22Rv1 (cell line): ENCODE measurements at regions not wholly inside any gene's neighbourhood (a gene's known extent, or its start where the extent isn't known, plus 50 kb on each side); places are given as distances from the start of the nearest gene placed in this dataset.
"Not testable (repeated sequence)": the region's sequence is repeated elsewhere in the genome, so short reads cannot be mapped to it uniquely, and the experiment has no call there.

Source experiments
- H3K27ac ChIP-seq: fragments of 450-650 bp; 2 replicates; pipeline ENCODE4 v1.5.1; 2017
- ZFX ChIP-seq: fragments of 450-650 bp; IDR thresholded peaks from 2 replicates; pipeline ENCODE4 v1.6.1; 2017; ENCODE audit warnings: antibody characterized with exemption, borderline replicate concordance
- TF ChIP-seq, protein P1 (sequence below): fragments of 450-650 bp; IDR thresholded peaks from 2 replicates; pipeline ENCODE4 v1.5.1; 2017; ENCODE audit warnings: mild to moderate bottlenecking

DNA sequence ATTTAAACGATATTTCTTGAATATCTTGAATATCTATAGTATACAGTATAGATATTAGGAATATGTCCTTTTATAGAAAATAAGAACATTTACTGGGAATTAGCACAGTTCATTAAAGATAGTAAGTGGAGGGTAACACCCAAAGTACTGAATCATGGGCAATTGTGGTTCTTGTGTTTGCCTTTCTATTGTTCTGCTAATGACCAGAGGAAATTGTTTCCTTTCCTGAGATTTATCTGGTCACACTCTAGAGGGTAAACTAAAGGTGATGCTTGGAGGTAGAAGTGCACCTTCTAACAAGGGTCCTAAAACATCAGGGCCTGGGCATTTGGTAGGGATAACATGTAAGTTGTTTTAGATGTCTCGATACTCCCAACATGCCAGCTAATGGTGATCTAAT lies 241.3 kb upstream of the SFRP2 start:
- no peak overlapping the region for H3K27ac ChIP-seq

DNA sequence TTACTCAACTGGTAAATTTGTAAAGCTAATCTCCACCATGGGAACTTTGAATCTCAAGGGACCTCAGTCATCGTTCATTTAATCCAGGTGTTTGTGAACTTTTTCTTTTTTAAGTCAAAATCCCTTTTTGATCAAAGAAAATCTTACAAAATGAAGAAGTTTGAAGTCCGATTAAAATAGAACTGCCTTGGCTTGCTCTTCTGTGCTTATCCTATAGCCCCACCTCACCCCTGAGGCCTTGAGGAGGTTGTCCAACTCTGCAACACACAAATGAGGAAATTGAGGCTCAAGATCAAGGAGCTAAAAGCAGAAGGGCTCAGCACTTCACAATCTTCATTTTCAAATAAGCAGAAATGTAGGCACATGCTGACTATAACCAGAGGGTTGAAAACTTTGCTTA lies 240.3 kb upstream of the SFRP2 start:
- no peak overlapping the region for H3K27ac ChIP-seq

More for the DNA sequence above, 241.3 kb upstream of the SFRP2 start:
- TF ChIP-seq, protein P1, sequence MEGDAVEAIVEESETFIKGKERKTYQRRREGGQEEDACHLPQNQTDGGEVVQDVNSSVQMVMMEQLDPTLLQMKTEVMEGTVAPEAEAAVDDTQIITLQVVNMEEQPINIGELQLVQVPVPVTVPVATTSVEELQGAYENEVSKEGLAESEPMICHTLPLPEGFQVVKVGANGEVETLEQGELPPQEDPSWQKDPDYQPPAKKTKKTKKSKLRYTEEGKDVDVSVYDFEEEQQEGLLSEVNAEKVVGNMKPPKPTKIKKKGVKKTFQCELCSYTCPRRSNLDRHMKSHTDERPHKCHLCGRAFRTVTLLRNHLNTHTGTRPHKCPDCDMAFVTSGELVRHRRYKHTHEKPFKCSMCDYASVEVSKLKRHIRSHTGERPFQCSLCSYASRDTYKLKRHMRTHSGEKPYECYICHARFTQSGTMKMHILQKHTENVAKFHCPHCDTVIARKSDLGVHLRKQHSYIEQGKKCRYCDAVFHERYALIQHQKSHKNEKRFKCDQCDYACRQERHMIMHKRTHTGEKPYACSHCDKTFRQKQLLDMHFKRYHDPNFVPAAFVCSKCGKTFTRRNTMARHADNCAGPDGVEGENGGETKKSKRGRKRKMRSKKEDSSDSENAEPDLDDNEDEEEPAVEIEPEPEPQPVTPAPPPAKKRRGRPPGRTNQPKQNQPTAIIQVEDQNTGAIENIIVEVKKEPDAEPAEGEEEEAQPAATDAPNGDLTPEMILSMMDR, result no peak
- TF ChIP-seq ZFX, result no peak

DNA sequence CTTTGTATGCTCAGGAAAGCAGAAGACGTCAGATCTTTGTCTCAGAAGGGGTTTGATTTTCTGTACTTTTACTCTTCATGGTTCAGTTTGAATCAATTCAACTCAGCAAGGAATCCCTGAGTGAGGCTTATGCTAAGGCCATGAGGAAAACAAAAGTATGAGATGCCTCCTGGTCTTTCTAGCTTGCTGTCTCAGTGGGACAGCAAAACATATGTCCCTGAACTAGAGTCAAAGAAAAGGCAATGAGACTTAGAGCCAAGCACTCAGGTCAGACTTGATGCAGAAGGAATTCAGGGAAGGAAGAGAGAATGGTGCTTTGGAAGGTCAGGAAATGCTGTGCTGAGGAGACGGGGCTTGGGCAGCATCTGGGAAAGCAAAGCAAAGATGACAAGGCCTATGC lies 236.2 kb upstream of the SFRP2 start:
- TF ChIP-seq, protein P1, result no peak
- TF ChIP-seq ZFX, result no peak
- H3K27ac ChIP-seq, result no peak overlapping the region

More for the DNA sequence above, 240.3 kb upstream of the SFRP2 start:
- TF ChIP-seq, protein P1, result no peak
- TF ChIP-seq ZFX, result no peak

DNA sequence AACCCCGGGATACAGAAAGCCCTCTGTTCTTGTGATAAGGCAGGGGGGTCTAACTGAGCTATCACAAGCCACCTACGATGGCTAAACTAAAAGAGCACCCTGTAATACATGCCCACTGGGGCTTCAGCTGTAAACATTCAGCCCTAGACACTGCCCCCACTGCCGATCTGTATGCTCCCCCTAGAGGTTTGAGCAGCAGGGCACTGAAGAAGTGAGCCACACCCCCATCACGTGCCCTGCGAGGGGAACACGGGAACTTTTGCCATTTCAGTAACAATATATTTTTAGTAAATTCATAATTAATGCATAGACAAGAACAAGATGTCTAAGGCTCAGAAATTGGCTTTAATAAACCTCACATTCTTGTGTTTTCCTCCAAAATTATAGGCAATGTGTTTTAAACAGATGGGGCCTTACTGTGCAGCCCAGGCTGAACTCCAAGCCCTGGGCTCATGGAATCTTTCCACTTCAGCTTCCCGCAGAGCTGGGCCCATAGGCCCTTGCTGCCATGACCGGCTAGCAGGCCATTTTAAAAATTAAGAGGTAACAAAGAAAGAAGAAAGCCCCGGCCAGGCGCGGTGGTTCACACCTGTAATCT lies 235.3 kb upstream of the SFRP2 start:
- TF ChIP-seq ZFX, result no peak
- TF ChIP-seq, protein P1, result peak; percentile 61
- H3K27ac ChIP-seq, result no peak overlapping the region

DNA sequence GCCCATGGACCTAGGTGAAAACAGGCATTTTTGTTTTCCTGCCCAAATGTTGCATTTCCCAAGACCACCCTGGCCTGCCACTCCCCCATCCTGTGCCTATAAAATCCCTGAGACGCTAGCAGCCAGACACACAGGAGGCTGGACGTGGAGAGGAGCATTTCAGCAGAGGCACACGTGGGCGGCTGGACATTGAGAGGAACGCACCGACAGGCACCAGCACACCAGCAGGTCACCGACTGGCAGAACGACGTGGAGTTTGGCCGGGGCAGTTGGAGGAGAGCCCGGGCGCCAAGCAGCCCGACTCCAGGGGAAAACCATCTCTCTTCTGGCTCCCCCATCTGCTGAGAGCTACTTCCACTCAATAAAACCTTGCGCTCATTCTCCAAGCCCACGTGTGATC lies 234.8 kb upstream of the SFRP2 start:
- H3K27ac ChIP-seq, result not testable (repeated sequence)

DNA sequence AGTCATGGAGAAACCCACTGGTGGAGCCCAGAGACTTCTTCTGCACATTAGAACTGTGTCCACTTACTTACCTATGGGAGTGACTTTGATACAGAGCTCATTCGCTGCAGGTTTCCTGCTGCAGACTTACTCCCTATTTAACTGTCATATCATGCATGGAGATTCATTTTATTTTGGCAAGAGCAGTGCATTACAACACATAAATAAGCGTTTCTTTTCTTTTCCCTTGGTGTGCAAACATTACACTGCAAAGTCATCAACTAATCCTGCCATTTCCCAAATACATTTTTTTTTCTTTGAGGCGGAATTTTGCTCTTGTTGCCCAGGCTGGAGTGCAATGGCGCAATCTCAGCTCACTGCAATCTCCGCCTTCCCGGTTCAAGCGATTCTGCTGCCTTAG lies 230.9 kb upstream of the SFRP2 start:
- H3K27ac ChIP-seq, result no peak overlapping the region
- no peak for TF ChIP-seq ZFX
- TF ChIP-seq, protein P1, result no peak

DNA sequence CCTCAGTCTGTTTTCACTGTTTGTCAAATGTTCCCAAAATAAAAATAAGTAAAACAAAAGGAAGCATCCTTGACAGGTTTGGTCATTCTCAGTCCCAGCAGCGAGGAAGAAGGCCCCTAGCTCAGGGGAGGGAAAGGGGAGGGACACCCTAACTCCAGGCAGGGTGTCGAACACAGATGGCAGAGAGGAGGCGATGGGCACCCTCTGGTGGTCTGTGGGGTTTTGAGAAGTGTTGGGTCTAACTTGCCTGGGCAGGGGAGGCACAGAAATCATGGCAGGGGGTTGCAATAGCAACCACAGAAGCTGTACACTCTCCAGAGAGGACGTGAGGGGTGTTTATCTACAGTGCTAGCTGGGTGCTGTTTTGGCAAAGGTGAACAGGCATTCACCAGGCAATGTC lies 229.8 kb upstream of the SFRP2 start:
- TF ChIP-seq ZFX, result no peak
- TF ChIP-seq, protein P1, result no peak

DNA sequence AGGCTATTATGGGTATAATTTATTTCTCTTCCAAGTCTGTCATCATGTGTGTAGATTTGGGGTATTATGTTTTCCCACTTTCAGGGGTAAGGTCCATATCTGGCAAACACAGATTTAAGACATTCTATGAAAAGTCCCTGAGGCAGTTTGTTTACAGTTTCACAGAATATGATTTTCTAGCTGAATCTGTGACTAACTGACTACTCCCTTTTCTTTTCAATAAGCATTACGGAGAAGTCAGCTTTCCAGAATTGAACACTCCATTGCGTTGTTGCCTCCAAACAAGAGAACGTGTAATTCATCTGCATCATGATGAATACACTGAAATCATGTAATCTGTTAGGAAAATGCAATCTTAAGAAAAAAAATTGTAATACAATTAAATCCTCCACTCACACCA lies 226.7 kb upstream of the SFRP2 start:
- TF ChIP-seq, protein P1, result no peak
- TF ChIP-seq ZFX, result no peak
- H3K27ac ChIP-seq, result no peak overlapping the region

More for the DNA sequence above, 229.8 kb upstream of the SFRP2 start:
- no peak overlapping the region for H3K27ac ChIP-seq
